GM12872 (cell line): ENCODE measurements at regions not wholly inside any gene's neighbourhood (a gene's known extent, or its start where the extent isn't known, plus 50 kb on each side); places are given as distances from the start of the nearest gene placed in this dataset.

ENCODE experiments used
- TF ChIP-seq, protein P1 (sequence below): IDR thresholded peaks from 3 replicates; pipeline ENCODE4 v1.5.1; 2011; ENCODE audit warnings: low read depth, mild to moderate bottlenecking, low read length, moderate library complexity; ENCODE audit not compliant: insufficient read depth

DNA sequence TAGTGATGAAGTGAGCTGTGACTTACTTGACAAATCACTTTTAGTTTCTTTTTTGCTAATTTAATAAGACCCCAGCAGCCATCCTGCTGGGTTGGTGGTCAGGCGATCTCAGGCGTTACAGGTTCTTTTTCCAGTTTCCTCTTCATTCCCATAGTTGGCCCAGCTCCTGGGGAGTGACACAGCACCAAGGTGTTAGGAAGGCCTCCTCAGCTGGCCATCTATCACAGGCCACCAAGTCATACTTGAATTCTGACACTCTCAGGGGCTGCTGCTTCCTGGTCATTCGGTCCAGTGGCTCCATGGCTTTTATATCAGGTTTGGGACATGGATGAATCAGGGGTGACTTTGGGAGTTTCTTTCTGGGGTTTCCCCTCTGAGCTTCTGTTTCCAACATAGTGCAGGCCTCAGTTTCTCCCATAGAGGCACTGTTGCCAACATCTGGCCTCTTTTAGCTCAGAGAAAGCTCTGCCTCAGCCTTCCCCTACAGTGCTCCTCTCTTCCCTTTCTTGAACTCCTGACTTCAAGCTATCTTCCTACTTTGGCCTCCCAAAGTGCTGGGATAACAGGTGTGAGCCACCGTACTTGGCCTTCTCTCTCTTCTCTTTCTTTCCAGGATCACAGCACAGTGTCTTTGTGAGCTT lies 211.8 kb downstream of the NR2F2 start:
- TF ChIP-seq, protein P1, sequence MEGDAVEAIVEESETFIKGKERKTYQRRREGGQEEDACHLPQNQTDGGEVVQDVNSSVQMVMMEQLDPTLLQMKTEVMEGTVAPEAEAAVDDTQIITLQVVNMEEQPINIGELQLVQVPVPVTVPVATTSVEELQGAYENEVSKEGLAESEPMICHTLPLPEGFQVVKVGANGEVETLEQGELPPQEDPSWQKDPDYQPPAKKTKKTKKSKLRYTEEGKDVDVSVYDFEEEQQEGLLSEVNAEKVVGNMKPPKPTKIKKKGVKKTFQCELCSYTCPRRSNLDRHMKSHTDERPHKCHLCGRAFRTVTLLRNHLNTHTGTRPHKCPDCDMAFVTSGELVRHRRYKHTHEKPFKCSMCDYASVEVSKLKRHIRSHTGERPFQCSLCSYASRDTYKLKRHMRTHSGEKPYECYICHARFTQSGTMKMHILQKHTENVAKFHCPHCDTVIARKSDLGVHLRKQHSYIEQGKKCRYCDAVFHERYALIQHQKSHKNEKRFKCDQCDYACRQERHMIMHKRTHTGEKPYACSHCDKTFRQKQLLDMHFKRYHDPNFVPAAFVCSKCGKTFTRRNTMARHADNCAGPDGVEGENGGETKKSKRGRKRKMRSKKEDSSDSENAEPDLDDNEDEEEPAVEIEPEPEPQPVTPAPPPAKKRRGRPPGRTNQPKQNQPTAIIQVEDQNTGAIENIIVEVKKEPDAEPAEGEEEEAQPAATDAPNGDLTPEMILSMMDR: no peak

- TF ChIP-seq, protein P1: no peak
Observed at GRCh38 chr15:96544162-96544756, 213.8 kb downstream of the NR2F2 start.

DNA sequence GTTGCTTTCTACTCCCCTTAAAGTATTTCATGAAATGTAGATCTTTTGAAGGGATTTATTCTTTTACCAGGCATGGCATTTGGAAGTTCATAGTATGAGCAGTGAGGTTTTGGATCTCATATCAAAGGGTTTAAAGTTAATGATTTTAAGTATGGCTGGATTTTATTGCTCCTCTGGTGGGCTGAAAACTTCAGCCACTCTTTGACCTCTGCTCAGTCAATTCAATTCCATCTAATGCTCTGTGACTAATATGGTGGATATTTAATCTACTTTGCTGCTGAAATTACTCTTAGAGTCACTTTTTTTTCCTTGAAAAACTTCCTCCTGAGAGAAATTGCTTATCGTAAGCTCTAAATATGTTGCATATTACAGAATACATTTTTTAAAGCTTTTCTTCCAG lies 218.6 kb downstream of the NR2F2 start:
- TF ChIP-seq, protein P1: no peak

- TF ChIP-seq, protein P1: no peak
Observed at GRCh38 chr15:96551196-96551595, 220.7 kb downstream of the NR2F2 start.

DNA sequence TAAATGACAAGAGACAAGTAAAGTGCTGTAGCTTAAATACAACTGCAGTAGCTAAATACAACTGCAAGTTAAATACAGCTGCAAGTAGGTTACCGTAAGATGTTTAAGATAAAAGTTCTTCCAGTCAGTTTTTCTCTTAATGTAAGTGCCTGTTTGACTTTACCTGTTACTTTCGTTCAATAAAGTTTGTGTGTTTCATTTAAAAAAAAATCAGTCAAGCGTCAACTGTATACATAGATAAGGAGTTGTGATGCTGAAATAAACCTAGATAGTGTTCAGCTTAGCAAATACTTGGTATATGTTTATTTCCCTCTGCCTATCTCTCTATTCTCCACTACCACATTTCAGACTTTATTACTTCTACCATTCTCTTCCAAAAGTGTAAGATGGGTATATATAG lies 221.2 kb downstream of the NR2F2 start:
- TF ChIP-seq, protein P1: no peak

GRCh38 chr15:96553006-96553405 lies 222.5 kb downstream of the NR2F2 start:
- TF ChIP-seq, protein P1: no peak

- TF ChIP-seq, protein P1: no peak
Observed at GRCh38 chr15:96553451-96553850, 223.0 kb downstream of the NR2F2 start.
